Kidney (tissue), 13 donors: ENCODE measurements at regions not wholly inside any gene's neighbourhood (a gene's known extent, or its start where the extent isn't known, plus 50 kb on each side); places are given as distances from the start of the nearest gene placed in this dataset.

Experiments used
- DNase-seq, 5 donors: peaks; one replicate each; pipeline ENCODE4 v3.0.0-alpha.2; 2013 to 2020
- FAIRE-seq: peaks from 2 replicates; lab custom pipeline; 2012; peaks lifted over from hg19 to GRCh38; lab: Jason Lieb, UNC
- H3K27ac ChIP-seq, 2 donors: one replicate each; pipeline ENCODE4 v1.7.0; 2013; ENCODE audit warnings: low read depth in 2 of 2, low read length in 2 of 2, inconsistent platforms in 1 of 2
- H3K27me3 ChIP-seq: one replicate; pipeline ENCODE4 v1.7.1; 2013; ENCODE audit warnings: low read length, inconsistent platforms; ENCODE audit not compliant: control insufficient read depth, insufficient read depth
- H3K36me3 ChIP-seq, 3 donors: one replicate each; pipeline versions ENCODE4 v1.7.0 to v1.7.1; 2013; ENCODE audit warnings: low read length in 3 of 3, control low read depth in 1 of 3, inconsistent platforms in 1 of 3; ENCODE audit not compliant: insufficient read depth in 3 of 3, control insufficient read depth in 2 of 3
- H3K4me1 ChIP-seq, 3 donors: one replicate each; pipeline versions ENCODE4 v1.7.0 to v1.7.1; 2013; ENCODE audit warnings: low read length in 3 of 3, inconsistent platforms in 1 of 3, low read depth in 1 of 3; ENCODE audit not compliant: control insufficient read depth in 2 of 3, insufficient read depth in 2 of 3
- H3K4me3 ChIP-seq, 3 donors: one replicate each; pipeline versions ENCODE4 v1.7.0 to v1.8.1; 2013; ENCODE audit warnings: low read length in 3 of 3, control low read depth in 1 of 3, inconsistent platforms in 1 of 3
- H3K9ac ChIP-seq, 3 donors: one replicate each; pipeline versions ENCODE4 v1.7.0 to v1.7.1; 2013; ENCODE audit warnings: low read length in 3 of 3, control low read depth in 1 of 3, inconsistent platforms in 1 of 3
- H3K9me3 ChIP-seq, 3 donors: one replicate each; pipeline versions ENCODE4 v1.7.0 to v1.7.1; 2013; ENCODE audit warnings: low read length in 3 of 3, control low read depth in 1 of 3, inconsistent platforms in 1 of 3; ENCODE audit not compliant: control insufficient read depth in 2 of 3, insufficient read depth in 1 of 3
- CTCF ChIP-seq: IDR thresholded peaks from 3 replicates; pipeline ENCODE4 v1.5.1; 2012; ENCODE audit warnings: mild to moderate bottlenecking, moderate library complexity, borderline replicate concordance; ENCODE audit not compliant: insufficient read depth; ENCODE audit errors: extremely low read depth
- intact Hi-C: fragments of 100-400 bp; cut with DNase I; formaldehyde crosslinking; loops from one replicate; pipeline ENCODE4 v1.11.1; 2022
- donor health status: control.
- donor health status: control.
- donor health status: control.
- donor health status: control.
- donor health status: control.
- donor health status: DM: yes; HTN: yes; CAD: no.
- donor health status: Normal renal cell carcinoma (clear cell type).

- no peak for FAIRE-seq
- Histone ChIP-seq H3K4me3 (no peak overlapping the region), H3K9me3 (no peaks in the 10 kb centered on the region), H3K27ac (no peak overlapping the region), H3K27me3 (no peaks in the 10 kb centered on the region), H3K36me3 (no peaks in the 10 kb centered on the region), H3K9ac (no peak overlapping the region), H3K4me1 (no peaks in the 10 kb centered on the region)
- DNase-seq, result no peak
- intact Hi-C loops, result no loop called here
- TF ChIP-seq CTCF, result no peak
Observed at GRCh38 chr3:110378481-110378880, 693.1 kb upstream of the NECTIN3 start.

GRCh38 chr3:110381992-110382391 lies 689.6 kb upstream of the NECTIN3 start:
- no peak overlapping the region for H3K9ac ChIP-seq
- no peaks in the 10 kb centered on the region for H3K9me3 ChIP-seq
- no peak overlapping the region for H3K27ac ChIP-seq
- no peaks in the 10 kb centered on the region for H3K36me3 ChIP-seq
- no peaks in the 10 kb centered on the region for H3K27me3 ChIP-seq
- peak in 1 of 5 donors; percentile 5 for DNase-seq
- no peak for FAIRE-seq
- H3K4me1 ChIP-seq, result no peaks in the 10 kb centered on the region
- no peak overlapping the region for H3K4me3 ChIP-seq
- no peak for TF ChIP-seq CTCF
- intact Hi-C loops, result no loop called here

- H3K9me3 ChIP-seq, result no peaks in the 10 kb centered on the region
- H3K27me3 ChIP-seq, result no peaks in the 10 kb centered on the region
- H3K4me1 ChIP-seq, result no peaks in the 10 kb centered on the region
- DNase-seq, result no peak
- no peak overlapping the region for H3K9ac ChIP-seq
- no peak for FAIRE-seq
- H3K4me3 ChIP-seq, result no peak overlapping the region
- intact Hi-C loops, result no loop called here
- H3K36me3 ChIP-seq, result no peaks in the 10 kb centered on the region
- H3K27ac ChIP-seq, result no peak overlapping the region
- no peak for TF ChIP-seq CTCF
Observed at GRCh38 chr3:110383356-110383755, 688.3 kb upstream of the NECTIN3 start.

GRCh38 chr3:110384601-110385000 lies 687.0 kb upstream of the NECTIN3 start:
- no peak overlapping the region for H3K9ac ChIP-seq
- intact Hi-C loops, result no loop called here
- DNase-seq, result no peak
- no peak overlapping the region for H3K27ac ChIP-seq
- H3K4me3 ChIP-seq, result no peak overlapping the region
- H3K9me3 ChIP-seq, result no peaks in the 10 kb centered on the region
- no peak for FAIRE-seq
- H3K4me1 ChIP-seq, result no peaks in the 10 kb centered on the region
- no peak for TF ChIP-seq CTCF
- no peaks in the 10 kb centered on the region for H3K36me3 ChIP-seq
- no peaks in the 10 kb centered on the region for H3K27me3 ChIP-seq
